NT2/D1 (cell line): ENCODE measurements at regions not wholly inside any gene's neighbourhood (a gene's known extent, or its start where the extent isn't known, plus 50 kb on each side); places are given as distances from the start of the nearest gene placed in this dataset.

Experiments
- DNase-seq: peaks from one replicate; pipeline ENCODE4 v3.0.0-alpha.2; 2011; ENCODE audit warnings: low read depth, low spot score
- H3K27me3 ChIP-seq: 2 replicates; pipeline ENCODE4 v1.6.0; 2011; ENCODE audit warnings: mild to moderate bottlenecking; ENCODE audit not compliant: insufficient read length, insufficient read depth
- H3K36me3 ChIP-seq: 2 replicates; pipeline ENCODE4 v1.6.1; 2011; ENCODE audit warnings: mild to moderate bottlenecking, low read length, mixed read lengths; ENCODE audit not compliant: insufficient read depth, insufficient read length
- H3K4me1 ChIP-seq: 2 replicates; pipeline ENCODE4 v1.5.1; 2011; ENCODE audit not compliant: insufficient read depth, insufficient read length
- H3K4me3 ChIP-seq: 2 replicates; pipeline ENCODE4 v1.5.1; 2011; ENCODE audit warnings: low read depth; ENCODE audit not compliant: insufficient read length
- H3K9ac ChIP-seq: 2 replicates; pipeline ENCODE4 v1.6.0; 2011; ENCODE audit warnings: low read depth; ENCODE audit not compliant: insufficient read length
- H3K9me3 ChIP-seq: 2 replicates; pipeline ENCODE4 v1.5.1; 2011; ENCODE audit warnings: mild to moderate bottlenecking, low read length; ENCODE audit not compliant: insufficient read depth
- SUZ12 ChIP-seq: IDR thresholded peaks from 2 replicates; pipeline ENCODE4 v1.6.1; 2011; ENCODE audit not compliant: insufficient read length, insufficient read depth; ENCODE audit errors: extremely low read depth
- YY1 ChIP-seq: IDR thresholded peaks from 2 replicates; pipeline ENCODE4 v1.6.1; 2011; ENCODE audit not compliant: insufficient read length, insufficient read depth
- ZNF274 ChIP-seq: IDR thresholded peaks from 2 replicates; pipeline ENCODE4 v1.6.1; 2011; ENCODE audit warnings: mild to moderate bottlenecking, low read depth, low read length

- TF ChIP-seq ZNF274, result no peak
- no peak for TF ChIP-seq SUZ12
- no peak for TF ChIP-seq YY1
- H3K27me3 ChIP-seq, result no peaks in the 10 kb centered on the region
- H3K36me3 ChIP-seq, result no peaks in the 10 kb centered on the region
- no peak for DNase-seq
- no peak overlapping the region for H3K9ac ChIP-seq
- H3K4me1 ChIP-seq, result no peaks in the 10 kb centered on the region
- H3K4me3 ChIP-seq, result no peak overlapping the region
- peaks cover 7% of the 10 kb centered on the region; the same call in 1 of the 2 replicates for H3K9me3 ChIP-seq
Observed at GRCh38 chr13:50729177-50729576, 114.3 kb downstream of the DLEU7 start.

- Histone ChIP-seq H3K27me3 (no peaks in the 10 kb centered on the region), H3K9me3 (peaks cover 7% of the 10 kb centered on the region; the same call in 1 of the 2 replicates), H3K36me3 (no peaks in the 10 kb centered on the region), H3K4me1 (no peaks in the 10 kb centered on the region), H3K4me3 (no peak overlapping the region), H3K9ac (no peak overlapping the region)
- TF ChIP-seq SUZ12, result no peak
- TF ChIP-seq YY1, result no peak
- no peak for TF ChIP-seq ZNF274
- no peak for DNase-seq
Observed at GRCh38 chr13:50730496-50731351, 112.8 kb downstream of the DLEU7 start.

GRCh38 chr13:50731400-50731799, 112.1 kb downstream of the DLEU7 start:
- H3K27me3 ChIP-seq, result no peaks in the 10 kb centered on the region
- no peaks in the 10 kb centered on the region for H3K4me1 ChIP-seq
- no peak overlapping the region for H3K9ac ChIP-seq
- no peaks in the 10 kb centered on the region for H3K36me3 ChIP-seq
- H3K9me3 ChIP-seq, result peaks cover 7% of the 10 kb centered on the region; the same call in 1 of the 2 replicates
- H3K4me3 ChIP-seq, result no peak overlapping the region
- no peak for DNase-seq
- TF ChIP-seq SUZ12, result no peak
- no peak for TF ChIP-seq YY1
- TF ChIP-seq ZNF274, result no peak

DNA sequence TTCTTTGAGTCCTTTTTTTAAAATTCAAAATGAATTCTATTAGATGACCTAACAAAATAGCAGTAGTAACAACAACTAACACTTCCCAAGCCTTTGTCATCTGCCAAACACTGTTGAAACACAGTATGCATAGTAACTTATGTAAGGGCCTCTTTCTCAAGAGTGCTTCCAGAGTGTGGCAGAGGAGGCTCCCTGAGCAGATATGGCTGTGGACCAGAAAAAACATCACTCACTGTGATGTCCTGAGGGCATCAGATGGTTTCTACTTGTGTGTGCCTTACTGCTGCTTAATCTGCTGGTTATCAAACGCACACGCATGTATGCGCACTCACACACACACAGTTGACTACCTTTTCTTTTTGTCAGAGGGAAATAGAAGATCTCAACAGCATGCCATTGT, 110.8 kb downstream of the DLEU7 start:
- no peak for DNase-seq
- H3K9me3 ChIP-seq, result peaks cover 7% of the 10 kb centered on the region; the same call in 1 of the 2 replicates
- no peaks in the 10 kb centered on the region for H3K27me3 ChIP-seq
- no peaks in the 10 kb centered on the region for H3K36me3 ChIP-seq
- H3K4me3 ChIP-seq, result no peak overlapping the region
- TF ChIP-seq SUZ12, result no peak
- no peak for TF ChIP-seq YY1
- H3K4me1 ChIP-seq, result no peaks in the 10 kb centered on the region
- no peak overlapping the region for H3K9ac ChIP-seq

DNA sequence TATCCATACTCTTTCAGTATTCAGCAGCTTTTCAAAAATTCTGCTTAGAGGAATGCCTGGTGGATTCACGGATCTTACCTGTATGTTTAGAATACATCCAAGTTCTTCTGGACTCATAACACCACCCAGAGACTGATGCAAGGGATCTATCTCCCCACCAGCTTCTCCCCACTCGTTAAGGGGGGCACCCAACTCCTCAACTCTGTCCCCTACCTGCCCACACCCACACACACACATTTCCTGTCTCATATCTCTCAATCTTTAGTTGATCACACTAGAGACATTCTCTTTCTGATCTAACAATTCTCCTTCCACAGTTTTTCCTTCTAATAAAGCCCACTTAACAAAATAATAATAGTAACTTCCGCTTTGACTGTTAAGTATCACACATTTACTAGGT, 110.1 kb downstream of the DLEU7 start:
- Histone ChIP-seq H3K9ac (no peak overlapping the region), H3K9me3 (peaks cover 7% of the 10 kb centered on the region; the same call in 1 of the 2 replicates), H3K4me3 (no peak overlapping the region), H3K36me3 (no peaks in the 10 kb centered on the region), H3K4me1 (no peaks in the 10 kb centered on the region), H3K27me3 (no peaks in the 10 kb centered on the region)
- no peak for DNase-seq
- TF ChIP-seq ZNF274, result no peak
- no peak for TF ChIP-seq SUZ12
- no peak for TF ChIP-seq YY1

DNA sequence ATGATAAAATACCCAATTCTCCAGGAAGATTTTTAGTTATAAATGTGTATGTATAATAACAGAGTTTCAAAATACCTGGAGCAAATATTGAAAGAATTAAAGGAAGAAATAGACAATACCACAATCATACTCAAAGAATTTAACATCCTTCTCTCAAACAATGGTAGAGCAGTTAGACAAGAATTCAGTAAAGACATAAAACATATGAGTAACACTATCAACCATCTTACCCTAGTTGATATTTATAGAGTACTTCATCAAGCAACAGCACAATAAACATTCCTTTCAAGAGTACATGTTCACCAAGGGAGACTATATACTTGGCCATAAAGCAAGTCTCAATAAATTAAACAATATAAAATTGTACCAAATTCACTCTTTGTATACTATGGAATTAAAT, 108.4 kb downstream of the DLEU7 start:
- Histone ChIP-seq H3K9me3 (peaks cover 7% of the 10 kb centered on the region; the same call in 1 of the 2 replicates), H3K36me3 (no peaks in the 10 kb centered on the region), H3K4me1 (no peaks in the 10 kb centered on the region), H3K4me3 (no peak overlapping the region), H3K9ac (no peak overlapping the region), H3K27me3 (no peaks in the 10 kb centered on the region)
- no peak for TF ChIP-seq YY1
- TF ChIP-seq ZNF274, result no peak
- no peak for TF ChIP-seq SUZ12
- DNase-seq, result no peak

DNA sequence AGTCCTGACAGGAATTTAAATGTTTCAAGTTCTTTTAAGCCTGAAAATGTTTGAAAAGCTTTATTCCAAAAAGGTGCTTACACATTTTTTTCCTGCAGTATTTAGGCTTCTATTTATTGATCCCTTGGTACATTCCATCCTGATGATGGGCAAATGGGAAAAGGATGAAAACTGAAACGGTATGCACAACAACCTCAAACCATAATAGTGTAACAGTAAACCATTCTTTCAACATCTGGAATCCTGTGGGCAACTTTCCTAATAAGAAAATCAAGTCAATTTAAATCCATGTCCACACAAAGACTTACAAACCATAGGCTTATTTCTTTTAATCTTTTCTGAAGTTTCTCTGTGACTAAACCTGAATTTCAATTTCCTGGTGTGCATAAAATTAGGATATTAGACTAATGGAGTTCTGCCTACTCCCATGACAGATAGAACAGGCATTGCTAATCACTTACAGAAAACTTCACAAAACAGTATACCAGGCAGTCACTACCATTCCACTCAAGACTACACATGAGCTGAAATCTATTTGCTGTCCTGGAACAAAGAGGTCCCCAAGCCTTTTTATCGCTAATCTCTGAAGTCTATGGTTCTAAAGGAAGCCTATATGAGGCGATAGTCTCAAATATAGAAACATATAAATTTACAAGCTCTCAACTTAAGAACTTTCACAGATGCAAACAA, 103.3 kb downstream of the DLEU7 start:
- H3K36me3 ChIP-seq, result no peaks in the 10 kb centered on the region
- no peak for DNase-seq
- H3K9ac ChIP-seq, result no peak overlapping the region
- no peak overlapping the region for H3K4me3 ChIP-seq
- no peaks in the 10 kb centered on the region for H3K9me3 ChIP-seq
- TF ChIP-seq YY1, result no peak
- no peak for TF ChIP-seq ZNF274
- no peak for TF ChIP-seq SUZ12
- no peaks in the 10 kb centered on the region for H3K27me3 ChIP-seq
- no peaks in the 10 kb centered on the region for H3K4me1 ChIP-seq
